ENCODE measurements at regions not wholly inside any gene's neighbourhood (a gene's known extent, or its start where the extent isn't known, plus 50 kb on each side); places are given as distances from the start of the nearest gene placed in this dataset.

DNA sequence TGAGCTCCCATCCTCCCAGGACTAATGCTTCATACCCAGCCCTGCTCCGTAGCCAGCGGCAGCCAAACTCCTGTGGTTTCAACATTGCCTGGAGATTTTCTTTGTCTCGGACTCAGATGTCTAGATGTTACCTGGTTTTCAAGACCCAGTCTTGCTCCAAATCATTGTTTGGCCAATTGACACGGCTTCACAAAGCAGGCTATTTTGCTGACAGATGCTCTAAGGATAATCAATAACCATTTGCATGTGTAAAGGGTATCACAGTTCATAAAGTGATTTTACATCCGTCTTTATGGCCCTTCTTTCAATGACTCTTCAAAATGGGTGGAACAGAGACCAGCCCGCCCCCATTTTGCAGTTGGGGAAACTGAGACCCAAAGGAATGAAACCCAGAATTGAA is 153.4 kb downstream of the SALL1 start:
- TF ChIP-seq, protein P1, sequence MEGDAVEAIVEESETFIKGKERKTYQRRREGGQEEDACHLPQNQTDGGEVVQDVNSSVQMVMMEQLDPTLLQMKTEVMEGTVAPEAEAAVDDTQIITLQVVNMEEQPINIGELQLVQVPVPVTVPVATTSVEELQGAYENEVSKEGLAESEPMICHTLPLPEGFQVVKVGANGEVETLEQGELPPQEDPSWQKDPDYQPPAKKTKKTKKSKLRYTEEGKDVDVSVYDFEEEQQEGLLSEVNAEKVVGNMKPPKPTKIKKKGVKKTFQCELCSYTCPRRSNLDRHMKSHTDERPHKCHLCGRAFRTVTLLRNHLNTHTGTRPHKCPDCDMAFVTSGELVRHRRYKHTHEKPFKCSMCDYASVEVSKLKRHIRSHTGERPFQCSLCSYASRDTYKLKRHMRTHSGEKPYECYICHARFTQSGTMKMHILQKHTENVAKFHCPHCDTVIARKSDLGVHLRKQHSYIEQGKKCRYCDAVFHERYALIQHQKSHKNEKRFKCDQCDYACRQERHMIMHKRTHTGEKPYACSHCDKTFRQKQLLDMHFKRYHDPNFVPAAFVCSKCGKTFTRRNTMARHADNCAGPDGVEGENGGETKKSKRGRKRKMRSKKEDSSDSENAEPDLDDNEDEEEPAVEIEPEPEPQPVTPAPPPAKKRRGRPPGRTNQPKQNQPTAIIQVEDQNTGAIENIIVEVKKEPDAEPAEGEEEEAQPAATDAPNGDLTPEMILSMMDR (IDR thresholded peaks at IDR 0.05) = no peak
- no peak for TF ChIP-seq POLR2A (IDR thresholded peaks at IDR 0.05)
